GM19395 (cell line): ENCODE measurements at regions not wholly inside any gene's neighbourhood (a gene's known extent, or its start where the extent isn't known, plus 50 kb on each side); places are given as distances from the start of the nearest gene placed in this dataset.

Source experiments
- ATAC-seq: cut with Tn5 transposase; IDR thresholded peaks from one replicate; pipeline ENCODE4 v1.9.1; 2021; ENCODE audit warnings: mild to moderate bottlenecking, moderate library complexity; ENCODE audit not compliant: unreplicated experiment

DNA sequence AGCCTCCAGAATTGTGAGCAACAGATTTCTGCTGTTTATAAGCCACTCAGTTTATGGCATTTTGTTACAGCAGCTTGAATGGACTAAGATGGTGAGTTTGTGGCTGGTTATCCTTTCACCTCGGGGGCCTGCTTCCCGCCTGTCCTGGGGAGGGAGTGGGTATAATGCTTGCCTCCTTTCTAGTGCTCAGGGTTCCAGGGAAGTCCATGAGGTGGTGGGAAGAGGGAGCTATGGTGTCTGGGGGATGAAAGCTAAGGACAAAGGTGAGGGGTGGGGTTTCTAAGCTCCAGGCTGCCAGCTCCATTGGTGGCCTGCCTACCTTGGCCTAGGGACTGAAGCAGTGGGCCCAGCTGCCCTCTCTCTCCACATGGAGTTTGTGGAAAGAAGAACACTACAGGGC, 50.2 kb upstream of the SDK2 start:
- ATAC-seq, result no peak

DNA sequence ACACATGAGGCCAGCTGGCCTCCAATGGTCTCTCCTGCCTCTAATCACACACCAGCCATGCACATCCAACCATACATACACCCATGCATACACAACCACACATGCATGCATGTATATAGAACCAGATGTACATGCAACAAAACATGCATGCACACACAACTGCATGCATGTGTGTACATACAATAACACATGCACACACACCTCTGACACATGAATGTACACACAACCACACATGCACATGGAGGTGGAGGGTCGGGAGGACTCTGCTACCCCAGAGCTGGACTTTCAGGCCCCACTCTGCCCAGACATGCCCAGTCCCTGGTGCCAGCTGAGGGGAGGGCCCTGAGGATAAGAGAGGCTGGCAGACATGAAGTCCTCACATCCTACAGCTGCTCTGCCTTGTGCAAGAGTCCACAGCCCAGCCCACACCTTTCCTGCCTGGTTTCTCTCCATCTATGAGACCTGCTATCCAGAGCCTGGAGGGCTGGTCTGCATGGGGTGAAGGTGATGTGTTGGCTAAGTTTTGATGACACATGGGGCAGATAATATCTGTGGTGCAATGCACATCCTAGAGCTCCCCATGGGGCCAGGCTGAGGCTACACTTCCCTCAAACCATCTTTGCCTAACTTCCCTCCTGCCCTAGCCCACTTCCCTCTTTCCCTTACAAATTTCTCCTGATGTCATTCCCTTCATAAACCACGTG, 50.9 kb upstream of the SDK2 start:
- no peak for ATAC-seq

DNA sequence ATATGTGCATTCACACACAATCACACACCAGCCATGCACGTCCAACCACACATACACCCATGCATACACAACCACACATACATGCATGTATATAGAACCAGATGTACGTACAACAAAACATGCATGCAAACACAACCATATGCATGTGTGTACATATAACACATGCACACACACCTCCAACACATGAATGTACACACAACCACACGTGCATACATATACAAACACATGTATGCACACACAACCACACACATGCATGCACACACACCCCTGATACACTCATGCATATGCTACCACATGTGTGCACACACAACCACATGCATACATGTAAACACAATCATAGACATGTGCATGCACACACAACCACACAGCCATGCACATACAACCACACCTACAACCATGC, 52.0 kb upstream of the SDK2 start:
- ATAC-seq, result no peak

DNA sequence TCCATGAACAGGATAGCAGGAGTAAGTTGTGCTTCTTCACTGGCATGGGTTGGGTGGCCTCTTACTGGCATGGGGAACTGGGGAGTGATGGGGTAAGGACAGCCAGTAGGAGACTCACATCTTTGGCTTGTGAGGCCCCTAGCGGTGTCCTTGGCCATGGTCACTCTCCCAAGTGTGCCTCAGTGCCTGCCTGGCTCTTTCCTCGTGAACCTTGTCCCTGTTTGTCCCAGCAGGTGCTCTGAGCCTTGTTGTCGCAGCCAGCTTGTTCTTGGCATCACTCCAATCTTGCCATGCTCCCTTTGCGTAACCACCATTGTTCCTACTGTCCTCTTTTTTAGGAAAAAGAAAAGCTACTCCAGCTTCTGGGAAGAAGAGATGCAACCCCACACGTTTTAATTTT, 53.6 kb upstream of the SDK2 start:
- ATAC-seq, result no peak

DNA sequence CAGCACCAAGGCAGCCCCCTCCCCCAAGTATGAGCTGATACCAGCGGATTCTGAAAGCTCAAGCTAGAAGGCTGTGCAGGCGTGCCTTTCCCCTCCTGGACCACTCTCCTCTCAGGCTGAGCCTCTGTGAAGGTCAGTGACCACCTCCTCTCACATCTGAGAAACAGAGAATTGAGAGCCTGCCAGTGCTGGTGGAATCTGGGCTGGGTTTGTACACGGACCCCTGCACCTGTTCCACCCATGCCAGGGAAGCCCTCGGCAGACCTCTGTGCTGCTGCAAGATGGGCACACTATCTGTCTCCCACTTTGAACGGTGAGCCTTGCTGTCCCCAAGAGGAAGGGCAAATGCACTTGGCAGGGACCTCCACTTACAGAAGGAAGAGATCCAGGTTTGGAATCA, 54.7 kb upstream of the SDK2 start:
- ATAC-seq, result no peak

DNA sequence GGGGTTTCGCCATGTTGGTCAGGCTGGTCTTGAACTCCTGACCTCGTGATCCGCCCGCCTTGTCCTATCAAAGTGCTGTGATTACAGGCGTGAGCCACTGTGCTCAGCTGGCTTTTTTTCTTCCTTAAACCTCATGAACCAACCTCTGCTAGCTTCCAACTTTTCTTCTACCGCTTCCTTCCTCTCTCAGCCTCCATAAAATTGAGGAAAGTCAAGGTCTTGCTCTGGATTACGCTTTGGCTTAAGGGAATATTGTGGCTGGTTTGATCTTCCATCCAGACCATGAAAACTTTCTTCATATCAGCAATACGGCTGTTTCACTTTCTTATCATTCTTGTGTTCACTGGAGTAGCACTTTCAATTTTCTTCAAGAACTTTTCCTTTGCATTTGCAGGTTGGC, 57.5 kb upstream of the SDK2 start:
- ATAC-seq, result no peak

DNA sequence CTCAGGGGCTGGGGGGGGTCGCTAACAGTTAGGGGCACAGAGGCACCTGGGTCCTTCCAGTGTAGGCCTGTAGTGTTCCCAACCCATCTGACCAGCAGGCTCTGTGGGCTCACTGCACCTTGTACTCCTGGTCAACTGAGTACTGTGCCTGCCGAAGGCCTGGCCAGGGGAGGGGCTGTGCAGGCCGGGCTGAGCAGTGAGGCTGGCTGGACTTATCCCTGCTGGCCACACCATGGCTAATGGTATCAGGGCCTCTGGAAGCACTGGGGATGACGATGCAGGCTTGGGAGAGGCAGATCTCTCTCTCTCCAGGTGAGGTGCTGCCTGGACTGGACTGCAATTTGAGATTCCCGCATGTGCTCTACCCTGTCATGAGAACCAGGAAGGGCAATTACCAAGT, 58.9 kb upstream of the SDK2 start:
- no peak for ATAC-seq

DNA sequence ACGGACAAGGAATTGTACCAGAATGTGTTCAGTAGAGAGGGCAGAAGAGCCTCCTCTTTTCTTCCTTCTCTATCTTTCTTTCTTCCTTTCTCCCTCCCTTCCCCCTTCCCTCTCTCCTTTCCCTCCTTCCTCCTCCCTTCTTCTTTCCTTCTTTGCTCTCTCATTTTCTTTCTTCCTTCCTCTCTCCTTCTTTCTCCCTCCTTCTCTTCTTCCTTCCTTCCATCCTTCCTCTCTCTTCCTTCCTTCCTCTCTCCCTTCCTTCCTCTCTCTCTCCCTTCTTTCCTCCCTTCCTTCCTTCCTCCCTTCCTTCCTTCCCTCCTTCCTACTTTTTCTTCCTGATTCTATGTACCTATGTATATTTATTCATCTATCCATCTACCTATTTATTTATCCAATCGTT, 59.7 kb upstream of the SDK2 start:
- no peak for ATAC-seq

DNA sequence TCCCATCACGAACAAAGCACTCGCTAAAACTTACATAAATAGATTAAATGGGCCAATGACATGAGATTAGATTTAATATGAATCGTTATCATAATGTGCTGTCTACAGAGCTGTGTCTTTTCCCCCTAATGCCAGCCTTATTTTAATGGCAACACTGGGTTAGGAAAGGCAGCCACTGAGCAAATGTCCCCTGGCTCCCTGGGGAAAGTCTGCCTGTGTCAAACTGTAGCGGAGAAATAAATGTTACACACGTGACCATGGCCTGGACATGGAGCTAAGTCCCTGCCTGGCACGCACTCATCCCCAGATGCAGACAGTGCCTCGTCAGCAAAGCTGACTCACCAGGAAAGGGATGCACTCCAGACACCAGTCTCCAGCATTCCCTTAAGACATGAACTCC, 61.3 kb upstream of the SDK2 start:
- ATAC-seq, result no peak

DNA sequence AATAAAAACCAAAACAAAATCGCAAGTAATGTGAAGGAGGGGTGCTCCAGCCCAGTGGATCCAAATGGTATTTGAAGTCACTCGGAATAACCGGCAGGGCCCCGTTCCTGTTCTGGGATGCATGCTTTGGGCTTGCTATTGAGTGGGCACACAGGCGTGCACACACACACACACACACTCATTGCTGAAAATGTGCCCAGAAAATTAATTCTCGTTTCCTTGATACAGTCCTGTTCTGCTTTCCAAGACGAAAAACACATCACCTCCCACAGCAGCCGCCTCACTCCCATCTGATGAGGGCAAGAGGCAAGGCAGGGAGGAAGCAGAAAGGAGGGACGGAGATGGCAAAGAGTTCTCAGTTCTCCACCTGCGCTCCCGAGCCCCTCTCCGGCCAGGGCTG, 62.2 kb upstream of the SDK2 start:
- no peak for ATAC-seq

DNA sequence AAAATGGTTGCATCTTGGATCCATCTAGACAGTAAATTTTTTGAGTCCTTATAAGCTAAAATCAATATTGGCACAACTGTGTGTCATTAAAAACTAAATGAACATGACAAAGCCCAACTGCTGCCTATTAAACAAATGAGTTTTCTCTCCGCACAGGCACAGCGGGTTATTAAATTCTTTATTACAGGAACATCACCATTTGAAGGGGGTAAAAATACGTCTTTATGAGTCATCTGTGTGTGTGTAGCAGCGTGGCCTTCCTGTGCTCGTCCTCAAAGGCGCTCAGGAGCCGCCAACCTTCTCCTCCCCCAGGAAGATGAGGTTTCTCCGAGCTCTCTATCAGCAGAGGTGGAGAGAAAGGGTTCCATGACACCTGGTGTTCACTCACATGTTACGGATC, 62.6 kb upstream of the SDK2 start:
- no peak for ATAC-seq

DNA sequence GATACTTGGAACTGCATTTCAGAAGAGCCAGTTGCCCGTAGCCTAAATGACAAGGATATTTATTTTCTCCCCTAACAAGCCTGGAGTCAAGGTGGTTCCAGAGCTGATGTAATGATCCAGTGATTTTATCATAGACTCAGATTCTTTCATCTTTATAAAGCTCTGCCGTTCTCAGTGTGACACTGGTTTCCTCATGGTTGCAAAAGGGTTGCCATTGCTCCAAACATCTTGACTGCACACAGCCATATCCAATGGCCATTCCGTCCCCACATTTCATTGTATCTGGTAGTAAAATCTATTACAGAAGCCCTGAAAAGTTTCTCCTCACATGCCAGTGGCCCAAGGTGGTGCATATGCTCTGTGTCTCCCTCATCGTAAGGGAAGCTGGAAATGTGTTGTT, 63.1 kb upstream of the SDK2 start:
- no peak for ATAC-seq

DNA sequence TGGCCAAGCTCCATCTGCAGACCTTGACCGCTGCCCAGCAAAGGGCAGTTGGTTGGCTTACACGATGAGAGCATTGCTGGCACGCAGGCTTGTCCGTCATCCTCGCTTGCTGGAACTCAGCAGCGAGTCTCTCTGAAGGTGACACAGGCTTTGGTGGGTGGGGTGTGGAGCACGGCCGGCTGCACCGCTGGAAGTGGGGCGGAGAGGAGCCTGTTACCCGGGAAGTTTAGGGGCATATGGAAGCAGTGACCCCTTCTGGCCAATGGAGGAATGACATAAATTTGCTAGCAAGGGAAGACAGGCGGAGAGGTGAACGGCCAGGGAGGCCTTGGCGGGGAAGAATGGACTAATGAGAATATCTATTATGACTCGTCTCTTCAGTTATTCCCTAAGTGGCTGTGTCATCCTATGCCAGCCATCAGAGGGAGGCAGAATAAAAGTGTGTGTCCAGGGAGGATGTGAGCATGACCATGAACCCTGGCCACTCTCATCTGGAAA, 65.9 kb upstream of the SDK2 start:
- ATAC-seq, result no peak

DNA sequence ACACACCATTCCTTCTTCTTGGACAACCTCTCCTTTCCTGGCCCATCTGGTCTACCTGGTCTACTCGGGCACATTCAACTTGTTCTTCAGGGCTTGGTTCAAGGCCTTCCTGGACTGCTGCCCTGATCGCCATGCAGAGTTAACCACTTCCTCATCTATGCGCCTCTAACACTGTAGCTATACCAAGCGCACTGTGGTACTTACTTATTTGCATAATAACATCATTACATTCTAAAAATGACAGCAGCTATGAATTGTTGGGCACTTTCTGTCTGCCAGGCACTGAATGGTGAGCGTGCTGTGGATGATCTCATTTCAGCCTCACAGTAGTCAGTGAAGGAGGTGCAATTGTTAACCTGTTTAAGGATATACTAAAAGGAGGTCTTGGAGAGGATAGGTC, 66.9 kb upstream of the SDK2 start:
- ATAC-seq, result no peak

DNA sequence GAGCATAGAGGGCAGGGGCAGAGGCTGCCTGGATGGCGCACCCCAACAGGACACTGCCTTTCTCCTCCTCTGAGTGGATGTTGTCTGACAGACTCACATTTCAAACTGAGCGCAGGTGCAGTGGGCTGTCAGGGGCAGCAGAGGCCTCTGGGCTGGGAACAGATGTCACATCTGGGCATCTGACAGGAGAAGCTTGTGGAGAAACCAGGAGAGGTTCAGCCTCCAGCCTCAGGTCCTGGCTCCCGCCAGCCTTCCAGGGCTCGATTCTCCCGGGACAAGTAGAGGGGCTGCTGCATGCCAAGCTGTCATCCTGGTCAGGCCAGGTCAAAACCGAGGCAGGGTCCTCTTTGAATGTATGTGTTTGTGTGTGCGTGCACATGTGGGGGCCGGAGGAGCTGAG, 67.7 kb upstream of the SDK2 start:
- no peak for ATAC-seq

DNA sequence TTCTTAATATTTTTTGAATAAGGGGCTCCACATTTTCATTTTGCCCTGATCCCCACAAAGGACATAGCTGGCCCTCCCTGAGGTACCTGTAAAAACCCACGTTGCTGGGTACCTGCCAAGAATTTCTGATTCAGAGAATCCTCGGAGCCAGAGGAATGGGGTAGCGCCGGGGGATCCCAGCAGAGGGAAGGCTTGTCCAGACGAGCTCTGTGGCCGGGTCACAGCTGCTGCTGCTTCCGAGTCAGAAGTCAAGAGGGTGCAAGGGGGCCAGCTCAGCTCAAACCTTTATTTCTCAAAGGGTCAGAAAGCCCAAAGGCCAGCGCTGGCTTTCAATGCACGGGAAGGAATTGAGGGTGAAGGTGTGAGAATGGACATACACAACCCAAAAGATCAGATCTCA, 68.9 kb upstream of the SDK2 start:
- ATAC-seq, result no peak

DNA sequence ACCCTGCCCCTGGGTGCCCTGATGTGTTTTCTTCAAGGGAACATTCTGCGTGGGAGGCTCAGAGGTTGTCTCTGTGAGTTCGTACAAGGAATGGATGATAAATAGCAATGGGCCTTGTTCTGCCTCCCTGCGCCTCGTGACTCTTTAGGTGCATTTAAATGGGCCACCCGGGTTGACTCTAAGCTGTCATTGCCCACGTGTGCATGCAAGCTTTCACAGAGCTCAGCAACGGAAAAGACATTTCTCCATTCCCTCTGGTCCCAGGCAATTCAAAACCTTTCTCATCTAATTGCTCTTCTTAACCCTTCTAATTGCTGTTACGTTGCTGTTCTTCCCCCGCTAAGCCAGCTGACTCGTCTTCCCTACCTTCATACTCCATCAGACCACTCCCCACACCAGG, 71.5 kb upstream of the SDK2 start:
- ATAC-seq, result no peak

DNA sequence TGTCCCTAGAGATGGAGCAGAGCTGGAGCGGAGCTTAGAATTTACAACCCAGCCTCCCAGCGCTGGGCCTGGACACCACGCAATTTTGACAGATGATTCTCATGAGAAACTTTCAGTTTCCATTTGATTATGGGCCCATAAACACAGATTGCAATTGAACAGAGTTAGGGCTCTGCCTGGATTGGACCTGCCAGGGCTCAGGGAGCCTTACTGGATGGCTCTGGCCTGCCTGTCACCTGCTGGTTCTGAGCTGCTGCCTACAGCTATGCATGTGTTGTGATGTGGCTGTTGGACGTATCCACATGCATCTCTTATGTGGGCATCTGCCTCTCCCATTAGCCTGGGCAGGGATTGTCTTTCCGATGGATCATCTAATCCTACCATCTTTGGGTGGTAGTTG, 73.4 kb upstream of the SDK2 start:
- ATAC-seq, result no peak

DNA sequence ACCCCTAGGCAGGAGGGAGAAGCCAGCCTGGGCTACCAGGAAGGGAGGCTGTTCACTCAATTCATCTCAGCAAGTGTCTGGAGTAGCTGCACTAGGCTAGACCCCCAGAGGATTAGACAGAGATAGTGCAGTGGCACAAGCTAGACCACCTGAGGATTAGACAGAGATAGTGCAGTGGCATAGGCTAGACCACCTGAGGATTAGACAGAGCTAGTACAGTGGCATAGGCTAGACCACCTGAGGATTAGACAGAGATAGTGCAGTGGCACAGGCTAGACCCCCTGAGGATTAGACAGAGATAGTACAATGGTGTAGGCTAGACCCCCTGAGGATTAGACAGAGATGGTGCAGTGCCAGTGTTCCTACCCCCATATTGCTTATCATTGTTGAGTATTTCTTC, 74.1 kb upstream of the SDK2 start:
- ATAC-seq, result no peak

DNA sequence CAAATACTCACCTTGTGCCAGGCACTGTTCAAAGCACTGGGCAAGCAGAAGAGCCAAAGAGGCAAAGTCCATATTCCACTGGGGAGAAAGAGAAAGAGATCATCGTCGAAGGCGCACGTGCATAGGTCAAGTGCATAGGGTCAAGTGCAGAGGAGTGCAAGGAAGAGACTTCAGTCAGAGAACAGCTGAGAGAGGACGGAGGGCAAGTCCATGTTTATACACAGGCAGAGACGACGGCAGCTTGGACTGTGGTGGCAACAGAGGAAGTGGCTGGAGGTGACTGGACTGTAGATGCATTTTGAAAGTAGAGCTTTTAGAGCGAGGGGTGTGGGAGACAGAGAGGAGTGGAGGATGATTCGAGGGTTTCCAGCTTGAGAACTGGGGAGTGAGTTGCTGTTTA, 74.7 kb upstream of the SDK2 start:
- ATAC-seq, result no peak

DNA sequence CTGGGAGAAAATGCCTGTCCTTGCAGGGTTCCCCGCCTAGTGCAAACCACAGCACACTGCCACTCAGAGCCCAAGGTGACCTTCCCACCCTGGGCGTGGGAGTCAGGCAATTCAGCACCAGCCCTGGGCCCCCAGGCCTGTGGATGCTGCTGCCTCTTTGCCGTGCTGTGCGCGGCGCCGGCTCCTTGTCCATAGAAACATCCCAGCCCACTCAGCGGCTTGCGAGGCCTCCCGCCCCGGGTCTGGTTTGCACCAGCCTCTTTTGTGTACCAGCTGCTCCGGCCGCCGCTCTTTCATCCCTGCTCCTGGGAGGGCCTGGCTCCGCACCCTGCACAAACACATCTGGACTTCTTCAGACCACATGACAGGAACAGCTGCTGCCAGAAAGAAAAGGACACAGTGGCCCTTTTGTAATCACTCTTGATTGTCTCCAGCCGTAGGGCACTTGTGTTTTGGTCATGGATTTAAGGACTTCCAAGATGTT, 75.4 kb upstream of the SDK2 start:
- ATAC-seq, result no peak

DNA sequence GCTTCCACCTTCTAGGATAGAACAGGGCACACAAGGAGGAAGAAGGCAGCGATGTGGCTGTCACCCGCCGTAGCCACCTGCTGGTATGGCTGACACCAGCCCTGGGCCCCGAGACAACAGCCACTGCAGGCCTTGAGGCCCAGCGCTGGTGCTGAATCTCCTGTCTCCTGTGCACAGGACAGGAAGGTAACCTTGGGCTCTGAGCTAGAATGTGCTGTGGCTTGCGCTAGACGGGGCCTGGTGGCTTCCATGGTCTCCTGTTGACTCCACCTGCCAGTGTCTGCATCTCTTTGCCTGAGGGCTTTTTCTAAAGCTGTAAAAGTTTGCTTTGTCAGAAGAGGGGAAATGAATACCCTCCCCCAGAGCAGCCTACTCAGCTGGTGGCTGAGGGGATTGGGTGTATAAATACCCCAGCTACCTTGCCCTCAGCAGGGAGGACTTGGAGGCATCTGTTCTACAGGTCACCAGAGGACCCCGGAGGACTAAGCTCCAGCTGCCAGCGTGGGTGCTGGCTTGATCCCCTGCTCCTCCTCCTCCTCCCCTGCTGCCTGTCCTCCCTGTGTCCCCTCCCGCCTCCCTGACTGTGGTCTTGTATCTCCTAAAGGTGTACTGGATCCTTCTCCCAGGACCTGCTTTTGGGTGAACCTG, 76.1 kb upstream of the SDK2 start:
- no peak for ATAC-seq

DNA sequence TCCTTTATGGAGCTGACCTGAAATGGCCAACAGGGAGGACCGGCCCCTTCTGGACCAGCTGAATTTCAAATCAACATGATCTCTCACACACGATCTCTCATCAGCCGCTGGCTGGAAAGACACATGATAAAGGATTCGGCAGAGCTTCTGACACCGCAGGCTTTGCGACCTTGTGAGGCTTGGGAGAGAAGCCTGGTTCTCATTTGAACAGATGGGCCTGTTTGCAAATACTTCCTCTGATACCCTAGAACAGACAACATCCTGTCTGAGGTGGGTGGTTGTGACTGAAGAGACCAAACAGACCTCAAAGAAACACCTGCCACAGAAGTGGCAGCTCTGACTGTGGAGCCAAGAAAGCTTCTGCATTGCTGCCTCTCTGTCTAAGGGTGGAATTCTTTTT, 77.9 kb upstream of the SDK2 start:
- ATAC-seq, result no peak
